HG02884 (cell line): ENCODE measurements at regions not wholly inside any gene's neighbourhood (a gene's known extent, or its start where the extent isn't known, plus 50 kb on each side); places are given as distances from the start of the nearest gene placed in this dataset.

Experiments
- ATAC-seq: cut with Tn5 transposase; IDR thresholded peaks from one replicate; pipeline ENCODE4 v1.9.1; 2021; ENCODE audit warnings: mild to moderate bottlenecking, moderate library complexity; ENCODE audit not compliant: unreplicated experiment

DNA sequence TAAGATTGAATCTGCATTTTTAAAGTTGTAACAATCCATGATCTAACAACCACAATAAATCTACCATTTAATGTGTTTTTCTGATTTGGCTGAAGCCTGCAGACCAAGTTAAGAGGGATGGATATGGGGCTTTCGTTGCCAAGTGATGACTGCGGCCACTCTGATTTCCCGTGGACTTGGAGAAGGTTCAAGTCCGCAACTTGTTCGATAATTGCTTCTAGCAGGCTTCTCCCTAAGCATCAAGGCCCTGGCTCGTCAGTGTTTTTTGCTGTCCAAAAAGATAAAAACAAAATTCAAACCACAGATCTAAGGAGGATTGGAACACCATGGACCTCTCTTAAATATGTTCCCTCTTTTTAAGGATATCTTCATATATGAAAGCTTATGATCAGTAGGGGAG lies 256.6 kb downstream of the CNTN3 start:
- no peak for ATAC-seq

DNA sequence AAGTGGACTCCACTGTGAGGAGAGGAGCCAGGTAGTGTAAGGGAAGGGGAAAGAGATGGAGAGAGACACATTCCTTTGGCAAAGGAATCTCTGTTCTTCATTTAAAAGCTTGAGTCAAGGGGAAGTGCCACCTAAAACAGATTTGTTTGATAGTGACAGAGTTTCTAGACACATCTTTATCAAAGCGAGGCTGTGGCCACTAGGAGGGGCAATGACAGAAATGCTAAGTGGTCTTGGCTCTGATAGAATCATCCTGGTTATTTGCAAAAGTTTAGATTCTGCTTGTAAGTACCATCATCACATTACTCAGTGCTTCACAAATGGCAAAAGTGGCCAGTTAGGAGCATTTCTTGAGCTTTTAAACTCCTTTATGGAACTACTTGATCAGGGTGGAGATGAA lies 261.4 kb downstream of the CNTN3 start:
- no peak for ATAC-seq

- ATAC-seq: no peak
Observed at GRCh38 chr3:74352166-74352565, 262.3 kb downstream of the CNTN3 start.

GRCh38 chr3:74351213-74351612 lies 263.2 kb downstream of the CNTN3 start:
- no peak for ATAC-seq

DNA sequence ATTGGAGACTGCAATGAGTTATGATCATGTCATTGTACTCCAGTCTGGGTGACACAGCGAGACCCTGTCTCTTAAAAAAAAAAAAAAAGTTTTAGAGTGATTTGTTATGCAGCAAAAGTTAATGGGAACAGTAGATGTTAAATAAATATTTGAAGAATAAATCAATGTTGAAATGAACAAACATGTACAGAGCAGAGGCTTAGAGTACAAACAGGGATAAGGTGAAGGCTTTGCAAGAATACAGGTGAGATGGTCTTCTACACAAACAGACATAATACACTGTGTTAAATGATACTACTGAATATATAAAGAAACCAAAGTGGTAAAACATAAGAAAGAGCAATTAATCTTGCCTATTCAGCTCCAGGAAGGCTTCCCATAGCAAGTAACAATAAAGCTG lies 265.4 kb downstream of the CNTN3 start:
- no peak for ATAC-seq

DNA sequence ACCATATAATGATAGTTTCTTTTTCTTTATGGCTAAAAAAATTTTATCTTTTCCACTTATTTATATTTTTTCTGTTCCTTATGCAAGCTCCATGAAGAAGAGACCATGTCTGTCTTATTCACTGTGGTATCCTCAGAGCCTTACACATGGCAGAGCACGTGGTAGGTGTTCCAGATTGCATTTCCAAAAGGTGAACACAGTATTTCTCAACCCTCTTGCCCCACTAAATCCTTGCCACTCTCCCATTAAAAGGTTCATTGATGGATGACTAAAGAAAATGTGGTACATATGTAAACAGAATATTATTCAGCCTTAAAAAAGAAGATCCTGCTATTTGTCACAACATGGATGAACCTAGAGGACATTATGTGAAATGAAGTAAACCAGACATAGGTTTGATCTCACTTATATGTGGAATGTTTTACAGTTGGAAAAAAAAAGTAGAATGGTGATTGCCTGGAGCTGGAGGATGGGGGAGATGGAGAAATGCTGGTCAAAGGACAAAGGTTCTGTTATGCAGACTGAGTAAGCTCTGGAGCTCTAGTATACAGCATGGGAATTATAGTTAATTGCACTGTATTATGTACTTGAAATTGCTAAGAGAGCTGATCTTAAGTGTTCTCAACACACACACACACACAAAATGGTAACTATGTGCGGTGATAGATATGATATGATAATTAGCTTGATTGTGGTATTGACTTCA lies 266.7 kb downstream of the CNTN3 start:
- no peak for ATAC-seq

DNA sequence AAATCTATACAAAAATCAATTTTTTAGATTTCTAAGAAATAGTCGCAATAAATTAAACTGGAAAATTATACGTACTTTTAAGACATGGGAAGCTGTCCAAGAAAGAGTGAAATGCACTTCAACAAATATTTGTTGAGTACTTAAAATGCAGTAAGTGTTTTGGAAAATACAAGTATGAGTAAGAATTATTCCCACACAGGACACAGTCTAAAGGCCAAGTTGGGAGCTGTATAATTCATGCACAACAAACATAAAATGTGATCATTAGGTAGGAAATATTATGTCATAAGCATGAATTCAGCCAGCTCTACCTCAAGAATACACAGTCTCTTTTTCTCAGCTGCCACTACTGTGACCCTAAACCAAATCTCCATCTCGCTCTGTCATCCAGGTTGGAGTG lies 267.6 kb downstream of the CNTN3 start:
- no peak for ATAC-seq

DNA sequence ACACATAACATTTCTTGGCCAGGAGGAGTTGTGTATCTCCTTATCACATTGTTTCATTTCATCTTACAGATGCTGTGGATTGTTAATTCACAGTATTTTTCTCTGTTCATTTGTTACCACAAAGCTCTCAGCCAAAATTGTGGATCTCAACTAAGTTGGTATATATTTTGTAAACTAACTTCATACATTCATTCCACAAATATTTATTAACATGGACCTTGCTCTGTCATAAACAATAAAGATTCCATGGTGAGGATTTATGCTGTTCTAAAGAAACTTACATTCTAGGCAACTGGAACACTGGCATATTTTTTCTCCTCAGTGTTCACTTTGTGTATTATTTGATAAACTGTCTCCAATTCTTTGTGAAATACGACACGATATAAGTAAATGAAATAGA lies 268.8 kb downstream of the CNTN3 start:
- no peak for ATAC-seq

DNA sequence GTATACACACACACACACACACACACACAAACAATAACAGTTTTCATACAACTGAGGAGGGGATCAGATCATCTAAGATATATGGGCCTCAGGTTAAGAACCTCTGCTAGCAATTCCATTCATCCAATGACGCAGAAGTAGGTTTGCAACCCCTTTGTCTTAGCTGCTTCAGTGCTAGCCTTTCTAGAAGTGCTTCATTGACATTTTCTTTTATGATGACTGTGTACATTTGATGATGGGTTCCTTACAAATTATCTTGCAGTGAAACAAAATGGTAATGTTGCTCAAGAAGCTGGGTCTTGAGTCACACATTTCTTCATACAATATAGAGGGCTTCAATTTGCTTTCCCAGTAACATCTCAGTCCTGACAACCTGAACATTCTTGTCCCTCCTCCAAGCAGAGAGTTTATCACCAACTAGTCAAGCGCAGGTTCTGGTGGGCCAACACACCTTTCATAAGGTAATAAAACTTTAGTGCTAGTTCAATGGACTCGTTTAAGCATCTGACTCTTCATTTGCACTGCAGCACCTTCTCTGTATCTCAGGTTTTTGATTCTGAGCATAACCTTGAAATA lies 269.5 kb downstream of the CNTN3 start:
- ATAC-seq: no peak

GRCh38 chr3:74343391-74343790 lies 271.1 kb downstream of the CNTN3 start:
- ATAC-seq: no peak

- no peak for ATAC-seq
Observed at GRCh38 chr3:74338998-74339397, 275.5 kb downstream of the CNTN3 start.

DNA sequence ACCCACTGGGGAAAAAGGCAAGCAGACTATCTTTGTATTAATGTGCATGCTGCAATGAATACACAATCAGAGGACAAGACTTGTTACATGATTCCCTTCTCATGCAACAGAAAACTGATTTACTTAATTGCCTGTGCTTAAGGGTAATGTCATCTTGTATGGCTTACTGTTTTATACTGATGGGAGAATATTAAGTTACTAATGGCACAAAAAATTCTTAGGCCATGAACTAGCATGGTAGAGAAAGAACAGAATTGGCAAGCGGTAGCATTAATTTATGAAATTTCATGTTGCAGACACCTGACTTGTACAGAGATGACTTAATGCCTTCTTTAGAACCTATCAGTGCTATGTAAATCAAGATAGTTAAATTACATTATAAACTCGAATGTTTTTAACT lies 282.3 kb downstream of the CNTN3 start:
- no peak for ATAC-seq

- no peak for ATAC-seq
Observed at GRCh38 chr3:74331711-74332110, 282.7 kb downstream of the CNTN3 start.

DNA sequence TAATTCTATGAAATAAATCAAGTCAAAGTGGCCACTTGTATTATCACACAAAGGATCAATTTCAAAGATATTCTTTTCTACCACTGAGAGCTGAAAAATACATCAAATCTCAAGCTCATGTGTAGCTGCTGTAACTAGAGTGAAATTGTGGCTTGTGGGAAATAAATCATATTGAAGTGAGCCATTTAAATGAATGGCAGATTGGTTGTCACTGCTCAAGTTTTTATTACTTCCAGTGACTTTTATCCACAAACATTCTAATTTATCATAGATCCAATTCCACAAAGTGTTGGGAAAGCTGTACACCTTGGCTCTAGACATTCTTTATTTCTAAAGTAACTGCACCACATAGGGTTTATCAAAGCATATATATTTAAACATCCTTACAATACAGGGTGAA lies 285.4 kb downstream of the CNTN3 start:
- no peak for ATAC-seq

- ATAC-seq: no peak
Observed at GRCh38 chr3:74328435-74328834, 286.0 kb downstream of the CNTN3 start.

GRCh38 chr3:74315291-74315690 lies 299.2 kb downstream of the CNTN3 start:
- no peak for ATAC-seq

GRCh38 chr3:74314696-74315095 lies 299.8 kb downstream of the CNTN3 start:
- no peak for ATAC-seq

GRCh38 chr3:74309716-74310115 lies 304.7 kb downstream of the CNTN3 start:
- ATAC-seq: no peak

DNA sequence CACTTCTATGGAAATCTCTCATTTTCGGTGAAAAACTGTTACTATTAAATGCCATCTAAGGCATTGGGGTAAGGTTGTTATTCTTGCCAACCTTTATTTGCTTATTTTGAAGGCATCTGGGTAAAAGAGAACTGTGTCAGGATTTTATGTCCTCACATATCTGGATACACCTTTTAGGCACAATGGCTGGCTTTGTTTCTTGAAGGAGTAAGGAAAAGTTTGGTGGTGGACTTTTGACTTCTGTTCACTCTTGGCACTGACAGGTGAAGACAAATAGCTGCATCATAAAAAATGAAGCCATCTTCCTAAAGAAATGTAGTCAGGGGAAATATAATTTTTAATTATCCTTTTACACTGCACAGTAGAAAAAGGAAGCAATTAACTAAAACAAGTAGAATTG lies 310.0 kb downstream of the CNTN3 start:
- no peak for ATAC-seq

- ATAC-seq: no peak
Observed at GRCh38 chr3:74303711-74304110, 310.7 kb downstream of the CNTN3 start.

GRCh38 chr3:74302969-74303368 lies 311.5 kb downstream of the CNTN3 start:
- ATAC-seq: no peak

DNA sequence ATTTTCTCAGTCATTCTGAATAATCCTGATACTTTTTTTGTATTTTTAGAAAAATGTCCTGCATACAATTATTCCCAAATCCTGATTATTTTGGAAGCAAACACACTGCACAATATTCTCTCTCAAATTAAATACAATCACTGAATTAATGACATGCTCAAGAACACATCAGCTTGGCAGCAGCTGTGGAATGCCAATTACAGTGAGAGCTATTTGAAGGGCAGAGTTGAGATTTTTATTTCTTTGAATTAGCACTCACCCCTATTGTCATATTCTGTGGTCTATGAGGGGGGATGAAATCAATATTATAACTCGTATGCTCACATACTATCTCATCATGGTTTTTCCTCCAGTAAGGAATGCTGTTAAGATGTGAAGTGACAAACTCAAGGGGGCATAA lies 312.2 kb downstream of the CNTN3 start:
- ATAC-seq: no peak

GRCh38 chr3:74301056-74301455 lies 313.4 kb downstream of the CNTN3 start:
- ATAC-seq: no peak
